HG03520 (cell line): ENCODE measurements at regions not wholly inside any gene's neighbourhood (a gene's known extent, or its start where the extent isn't known, plus 50 kb on each side); places are given as distances from the start of the nearest gene placed in this dataset.
"Not testable (repeated sequence)": the region's sequence is repeated elsewhere in the genome, so short reads cannot be mapped to it uniquely, and the experiment has no call there.

Experiments used
- ATAC-seq: cut with Tn5 transposase; IDR thresholded peaks from one replicate; pipeline ENCODE4 v1.9.1; 2021; ENCODE audit warnings: mild to moderate bottlenecking, moderate library complexity; ENCODE audit not compliant: unreplicated experiment

GRCh38 chr7:150096213-150096994, 222.6 kb downstream of the ATP6V0E2 start:
- ATAC-seq, result not testable (repeated sequence)

- not testable (repeated sequence) for ATAC-seq
Observed at GRCh38 chr7:150098592-150098991, 224.6 kb upstream of the LRRC61 start.

- ATAC-seq, result not testable (repeated sequence)
Observed at GRCh38 chr7:150101282-150101681, 221.9 kb upstream of the LRRC61 start.

GRCh38 chr7:150107283-150107682, 215.9 kb upstream of the LRRC61 start:
- not testable (repeated sequence) for ATAC-seq

GRCh38 chr7:150110375-150110820, 212.8 kb upstream of the LRRC61 start:
- not testable (repeated sequence) for ATAC-seq

- not testable (repeated sequence) for ATAC-seq
Observed at GRCh38 chr7:150110882-150111281, 212.3 kb upstream of the LRRC61 start.

- ATAC-seq, result not testable (repeated sequence)
Observed at GRCh38 chr7:150111373-150112139, 211.6 kb upstream of the LRRC61 start.

- not testable (repeated sequence) for ATAC-seq
Observed at GRCh38 chr7:150113301-150113700, 209.9 kb upstream of the LRRC61 start.

GRCh38 chr7:150114591-150114990, 208.6 kb upstream of the LRRC61 start:
- not testable (repeated sequence) for ATAC-seq

GRCh38 chr7:150119966-150120365, 203.2 kb upstream of the LRRC61 start:
- not testable (repeated sequence) for ATAC-seq

GRCh38 chr7:150125831-150126230, 197.3 kb upstream of the LRRC61 start:
- ATAC-seq, result not testable (repeated sequence)

- not testable (repeated sequence) for ATAC-seq
Observed at GRCh38 chr7:150134451-150134850, 188.7 kb upstream of the LRRC61 start.

- not testable (repeated sequence) for ATAC-seq
Observed at GRCh38 chr7:150135620-150136190, 187.4 kb upstream of the LRRC61 start.

GRCh38 chr7:150139840-150140239, 183.3 kb upstream of the LRRC61 start:
- ATAC-seq, result not testable (repeated sequence)

GRCh38 chr7:150141525-150142345, 181.4 kb upstream of the LRRC61 start:
- ATAC-seq, result not testable (repeated sequence)

GRCh38 chr7:150146124-150146523, 177.0 kb upstream of the LRRC61 start:
- not testable (repeated sequence) for ATAC-seq

GRCh38 chr7:150147524-150147923, 175.6 kb upstream of the LRRC61 start:
- ATAC-seq, result not testable (repeated sequence)

GRCh38 chr7:150156015-150156414, 167.1 kb upstream of the LRRC61 start:
- not testable (repeated sequence) for ATAC-seq

- not testable (repeated sequence) for ATAC-seq
Observed at GRCh38 chr7:150158696-150159095, 164.5 kb upstream of the LRRC61 start.

- ATAC-seq, result not testable (repeated sequence)
Observed at GRCh38 chr7:150169515-150169914, 153.6 kb upstream of the LRRC61 start.
